Prostate gland (tissue), 2 donors: ENCODE measurements at regions not wholly inside any gene's neighbourhood (a gene's known extent, or its start where the extent isn't known, plus 50 kb on each side); places are given as distances from the start of the nearest gene placed in this dataset.

Source experiments
- POLR2A ChIP-seq: fragments of 450-650 bp; IDR thresholded peaks from one replicate; pipeline ENCODE4 v1.6.1; 2016; ENCODE audit warnings: antibody characterized with exemption, mild to moderate bottlenecking
- POLR2AphosphoS5 ChIP-seq: sonication (generic); formaldehyde crosslinking; IDR thresholded peaks from one replicate; pipeline ENCODE4 v1.6.1; 2017; ENCODE audit warnings: antibody characterized with exemption
- TF ChIP-seq, protein P1 (sequence below), 4 experiments: fragments of 200-600 bp in 2 of 4; fragments of 450-650 bp in 2 of 4; sonication (generic) in 2 of 4; IDR thresholded peaks; 1 replicate in 3 of 4; 2 replicates in 1 of 4; pipeline ENCODE4 v1.5.1; 2016 to 2019; ENCODE audit warnings: antibody characterized with exemption in 4 of 4, mild to moderate bottlenecking in 2 of 4, moderate library complexity in 2 of 4

DNA sequence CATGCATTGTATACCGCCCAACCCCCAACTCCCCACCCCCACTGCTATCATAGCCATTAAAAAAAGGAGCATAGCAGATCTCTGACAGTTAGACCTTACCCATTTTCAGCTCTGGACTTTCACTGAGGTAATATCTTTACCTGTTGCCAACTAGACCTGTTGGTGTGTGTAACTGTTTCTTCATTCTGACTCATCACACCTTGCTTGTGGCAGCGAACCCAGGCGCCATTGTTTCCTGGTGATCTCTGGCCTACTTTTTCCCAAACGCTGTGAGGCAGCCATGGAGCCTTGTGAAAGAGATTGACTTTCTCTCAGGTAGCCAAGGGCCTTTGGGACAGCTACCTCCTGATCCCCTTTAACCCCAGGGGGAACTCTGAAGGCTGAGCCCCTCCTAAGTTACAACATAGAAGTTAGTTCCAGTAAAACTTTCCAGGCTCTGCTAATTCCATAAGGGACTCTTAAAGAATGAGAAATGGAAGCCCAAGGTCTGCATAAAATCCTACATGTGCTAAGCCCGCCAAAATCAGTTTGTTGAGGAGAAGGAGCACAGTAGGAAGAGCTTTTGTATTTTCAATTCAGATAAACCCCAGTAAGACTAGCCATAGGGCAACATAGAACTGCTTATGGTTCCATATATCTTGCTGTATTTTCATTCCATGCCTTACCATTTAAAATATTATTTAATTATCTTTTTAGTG, 196.1 kb upstream of the CAMK1G start:
- TF ChIP-seq, protein P1, sequence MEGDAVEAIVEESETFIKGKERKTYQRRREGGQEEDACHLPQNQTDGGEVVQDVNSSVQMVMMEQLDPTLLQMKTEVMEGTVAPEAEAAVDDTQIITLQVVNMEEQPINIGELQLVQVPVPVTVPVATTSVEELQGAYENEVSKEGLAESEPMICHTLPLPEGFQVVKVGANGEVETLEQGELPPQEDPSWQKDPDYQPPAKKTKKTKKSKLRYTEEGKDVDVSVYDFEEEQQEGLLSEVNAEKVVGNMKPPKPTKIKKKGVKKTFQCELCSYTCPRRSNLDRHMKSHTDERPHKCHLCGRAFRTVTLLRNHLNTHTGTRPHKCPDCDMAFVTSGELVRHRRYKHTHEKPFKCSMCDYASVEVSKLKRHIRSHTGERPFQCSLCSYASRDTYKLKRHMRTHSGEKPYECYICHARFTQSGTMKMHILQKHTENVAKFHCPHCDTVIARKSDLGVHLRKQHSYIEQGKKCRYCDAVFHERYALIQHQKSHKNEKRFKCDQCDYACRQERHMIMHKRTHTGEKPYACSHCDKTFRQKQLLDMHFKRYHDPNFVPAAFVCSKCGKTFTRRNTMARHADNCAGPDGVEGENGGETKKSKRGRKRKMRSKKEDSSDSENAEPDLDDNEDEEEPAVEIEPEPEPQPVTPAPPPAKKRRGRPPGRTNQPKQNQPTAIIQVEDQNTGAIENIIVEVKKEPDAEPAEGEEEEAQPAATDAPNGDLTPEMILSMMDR (IDR thresholded peaks at IDR 0.05), result no peak
- TF ChIP-seq POLR2A, result no peak
- no peak for TF ChIP-seq POLR2AphosphoS5
